AG04449 (cell line): ENCODE measurements at regions not wholly inside any gene's neighbourhood (a gene's known extent, or its start where the extent isn't known, plus 50 kb on each side); places are given as distances from the start of the nearest gene placed in this dataset.

ENCODE experiments used
- CTCF ChIA-PET: fragments of 350-600 bp; formaldehyde crosslinking; extraction: SDS; loops from one replicate; lab custom pipeline; 2021; ENCODE audit warnings: antibody characterized with exemption; lab: Yijun Ruan, JAX
- POLR2A ChIA-PET: fragments of 400-600, 350-600 bp; formaldehyde crosslinking; extraction: SDS; loops from one replicate; lab custom pipeline; 2020; ENCODE audit warnings: antibody characterized with exemption, inconsistent platforms; lab: Yijun Ruan, JAX
- DNase-seq: peaks from one replicate; pipeline ENCODE4 v3.0.0-alpha.2; 2010; ENCODE audit warnings: low read depth, low spot score
- H3K4me3 ChIP-seq: 2 replicates; pipeline ENCODE4 v1.5.1; 2011; ENCODE audit warnings: low read depth, mild to moderate bottlenecking, control low read depth, low read length
- TF ChIP-seq, protein P1 (sequence below): IDR thresholded peaks from one replicate; pipeline ENCODE4 v1.5.1; 2011; ENCODE audit warnings: mild to moderate bottlenecking, moderate library complexity, low read length, control low read depth, inconsistent platforms; ENCODE audit not compliant: insufficient read depth; ENCODE audit errors: missing control alignments

DNA sequence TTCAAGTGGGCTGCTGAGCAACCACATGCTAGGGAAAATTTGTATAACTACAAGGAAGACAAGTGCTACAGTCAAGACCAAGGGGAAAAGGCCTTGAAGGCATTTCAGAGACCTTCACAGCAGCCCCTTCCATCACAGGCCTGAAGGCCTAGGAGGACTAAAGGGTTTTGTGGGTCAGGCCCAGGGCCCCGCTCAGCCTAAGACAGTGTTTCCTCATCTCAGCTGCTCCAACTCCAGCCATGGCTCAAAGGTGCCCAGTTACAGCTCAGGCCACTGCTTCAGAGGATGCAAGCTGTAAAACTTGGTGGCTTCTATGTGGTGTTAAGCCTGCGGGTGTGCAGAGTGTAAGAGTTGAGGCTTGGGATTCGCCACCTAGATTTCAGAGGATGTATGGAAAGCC is 260.5 kb downstream of the NXPE2 start:
- CTCF ChIA-PET, result no interaction called here
- H3K4me3 ChIP-seq, result no peak overlapping the region
- DNase-seq, result no peak
- TF ChIP-seq, protein P1, sequence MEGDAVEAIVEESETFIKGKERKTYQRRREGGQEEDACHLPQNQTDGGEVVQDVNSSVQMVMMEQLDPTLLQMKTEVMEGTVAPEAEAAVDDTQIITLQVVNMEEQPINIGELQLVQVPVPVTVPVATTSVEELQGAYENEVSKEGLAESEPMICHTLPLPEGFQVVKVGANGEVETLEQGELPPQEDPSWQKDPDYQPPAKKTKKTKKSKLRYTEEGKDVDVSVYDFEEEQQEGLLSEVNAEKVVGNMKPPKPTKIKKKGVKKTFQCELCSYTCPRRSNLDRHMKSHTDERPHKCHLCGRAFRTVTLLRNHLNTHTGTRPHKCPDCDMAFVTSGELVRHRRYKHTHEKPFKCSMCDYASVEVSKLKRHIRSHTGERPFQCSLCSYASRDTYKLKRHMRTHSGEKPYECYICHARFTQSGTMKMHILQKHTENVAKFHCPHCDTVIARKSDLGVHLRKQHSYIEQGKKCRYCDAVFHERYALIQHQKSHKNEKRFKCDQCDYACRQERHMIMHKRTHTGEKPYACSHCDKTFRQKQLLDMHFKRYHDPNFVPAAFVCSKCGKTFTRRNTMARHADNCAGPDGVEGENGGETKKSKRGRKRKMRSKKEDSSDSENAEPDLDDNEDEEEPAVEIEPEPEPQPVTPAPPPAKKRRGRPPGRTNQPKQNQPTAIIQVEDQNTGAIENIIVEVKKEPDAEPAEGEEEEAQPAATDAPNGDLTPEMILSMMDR, result no peak
- POLR2A ChIA-PET, result no interaction called here

DNA sequence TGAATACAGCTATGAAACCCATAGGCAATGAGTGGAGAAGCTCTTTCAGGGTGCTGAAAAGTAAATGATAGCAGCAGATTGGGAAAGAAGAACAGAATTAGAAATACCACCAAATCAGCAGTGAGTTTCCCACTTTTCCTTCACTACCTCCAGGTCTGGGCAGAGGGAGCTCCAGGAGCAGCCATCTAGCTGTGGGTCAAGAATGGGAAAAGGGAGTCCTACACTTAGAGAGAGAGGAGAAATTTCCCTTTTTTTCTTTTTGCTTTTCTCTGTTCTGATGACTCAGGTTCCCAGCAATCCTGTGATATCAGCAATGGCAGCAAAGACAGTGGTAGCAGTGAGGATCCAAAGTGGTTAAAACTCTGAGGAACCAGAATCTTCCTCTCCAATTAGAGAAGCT is 263.9 kb downstream of the NXPE2 start:
- POLR2A ChIA-PET, result no interaction called here
- CTCF ChIA-PET, result no interaction called here
- TF ChIP-seq, protein P1, result no peak
- H3K4me3 ChIP-seq, result no peak overlapping the region
- DNase-seq, result no peak

- CTCF ChIA-PET, result no interaction called here
- POLR2A ChIA-PET, result no interaction called here
- TF ChIP-seq, protein P1, result no peak
- no peak for DNase-seq
- no peak overlapping the region for H3K4me3 ChIP-seq
These were observed 271.5 kb downstream of the NXPE2 start for GRCh38 chr11:114949614-114950351.

DNA sequence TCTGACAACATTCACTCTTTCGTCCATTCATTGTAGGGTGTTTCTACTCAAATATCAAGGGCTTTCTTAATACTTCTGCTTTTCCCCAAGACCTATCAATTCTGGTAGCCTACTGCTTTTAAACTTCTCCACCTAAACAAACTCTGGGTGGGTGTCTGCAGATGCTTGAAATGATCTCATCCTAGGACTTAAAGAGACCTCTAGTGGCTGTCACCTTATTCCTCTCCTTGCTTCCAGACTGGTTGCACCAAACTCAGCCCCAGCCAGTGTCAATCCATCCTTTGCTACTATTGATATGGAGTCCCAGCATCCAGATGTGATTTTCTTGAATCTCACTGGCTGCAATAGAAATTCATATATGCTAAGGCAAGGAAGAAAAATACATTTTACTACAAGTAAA is 274.7 kb downstream of the NXPE2 start:
- ChIA-PET CTCF (no interaction called here), POLR2A (no interaction called here)
- no peak overlapping the region for H3K4me3 ChIP-seq
- TF ChIP-seq, protein P1, result no peak
- no peak for DNase-seq

- no peak for DNase-seq
- ChIA-PET CTCF (no interaction called here), POLR2A (no interaction called here)
These were observed 277.6 kb downstream of the NXPE2 start for GRCh38 chr11:114955923-114956322.

DNA sequence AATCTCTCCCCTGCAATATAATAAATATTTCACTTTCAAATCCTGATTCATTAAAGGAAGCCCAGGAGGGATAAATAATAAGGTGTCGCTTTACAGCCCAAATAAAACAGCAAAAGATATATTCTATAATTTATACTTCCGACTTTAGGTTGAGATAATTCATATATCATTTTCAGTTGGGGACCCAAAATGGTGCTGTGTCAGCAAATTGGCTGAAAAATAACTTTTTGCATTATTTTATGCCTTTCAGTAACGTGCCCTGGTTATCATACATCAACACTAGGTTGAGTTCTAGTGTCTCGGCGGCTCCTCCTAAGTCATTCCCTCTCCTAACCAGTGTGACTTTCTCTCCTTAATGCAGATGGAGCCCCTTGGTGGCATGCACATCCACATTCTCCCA is 278.2 kb downstream of the NXPE2 start:
- DNase-seq, result no peak
- POLR2A ChIA-PET, result no interaction called here
- CTCF ChIA-PET, result no interaction called here

More at GRCh38 chr11:114955923-114956322, 277.6 kb downstream of the NXPE2 start:
- no peak overlapping the region for H3K4me3 ChIP-seq
- TF ChIP-seq, protein P1, result no peak

More for the DNA sequence above, 278.2 kb downstream of the NXPE2 start:
- TF ChIP-seq, protein P1, result no peak
- no peak overlapping the region for H3K4me3 ChIP-seq
